ENCODE measurements at regions not wholly inside any gene's neighbourhood (a gene's known extent, or its start where the extent isn't known, plus 50 kb on each side); places are given as distances from the start of the nearest gene placed in this dataset.

DNA sequence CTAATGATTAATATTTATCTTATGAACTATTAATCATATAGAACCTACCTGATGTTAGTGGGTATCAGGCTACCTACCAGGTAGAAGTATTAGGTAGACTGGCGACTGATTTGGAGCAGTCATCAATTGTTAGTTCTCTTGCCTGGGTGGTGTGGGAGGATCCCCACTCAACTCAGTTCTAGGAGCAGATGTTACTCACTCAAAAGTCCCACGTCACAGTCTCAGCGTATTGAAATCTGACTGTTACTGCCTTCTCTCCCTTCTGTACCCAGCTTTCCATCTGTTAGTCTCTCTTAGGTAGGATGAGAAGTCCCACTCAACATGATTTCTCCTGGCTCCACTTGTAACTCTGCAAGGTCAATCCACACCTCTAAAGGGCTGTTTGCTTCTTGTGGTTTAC lies 102.7 kb downstream of the OLFM4 start:
- no peak for TF ChIP-seq ZFX (IDR thresholded peaks at IDR 0.05)
- TF ChIP-seq, protein P1, sequence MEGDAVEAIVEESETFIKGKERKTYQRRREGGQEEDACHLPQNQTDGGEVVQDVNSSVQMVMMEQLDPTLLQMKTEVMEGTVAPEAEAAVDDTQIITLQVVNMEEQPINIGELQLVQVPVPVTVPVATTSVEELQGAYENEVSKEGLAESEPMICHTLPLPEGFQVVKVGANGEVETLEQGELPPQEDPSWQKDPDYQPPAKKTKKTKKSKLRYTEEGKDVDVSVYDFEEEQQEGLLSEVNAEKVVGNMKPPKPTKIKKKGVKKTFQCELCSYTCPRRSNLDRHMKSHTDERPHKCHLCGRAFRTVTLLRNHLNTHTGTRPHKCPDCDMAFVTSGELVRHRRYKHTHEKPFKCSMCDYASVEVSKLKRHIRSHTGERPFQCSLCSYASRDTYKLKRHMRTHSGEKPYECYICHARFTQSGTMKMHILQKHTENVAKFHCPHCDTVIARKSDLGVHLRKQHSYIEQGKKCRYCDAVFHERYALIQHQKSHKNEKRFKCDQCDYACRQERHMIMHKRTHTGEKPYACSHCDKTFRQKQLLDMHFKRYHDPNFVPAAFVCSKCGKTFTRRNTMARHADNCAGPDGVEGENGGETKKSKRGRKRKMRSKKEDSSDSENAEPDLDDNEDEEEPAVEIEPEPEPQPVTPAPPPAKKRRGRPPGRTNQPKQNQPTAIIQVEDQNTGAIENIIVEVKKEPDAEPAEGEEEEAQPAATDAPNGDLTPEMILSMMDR (conservative IDR thresholded peaks at IDR 0.05), result no peak
- no peak overlapping the region for H3K27ac ChIP-seq

DNA sequence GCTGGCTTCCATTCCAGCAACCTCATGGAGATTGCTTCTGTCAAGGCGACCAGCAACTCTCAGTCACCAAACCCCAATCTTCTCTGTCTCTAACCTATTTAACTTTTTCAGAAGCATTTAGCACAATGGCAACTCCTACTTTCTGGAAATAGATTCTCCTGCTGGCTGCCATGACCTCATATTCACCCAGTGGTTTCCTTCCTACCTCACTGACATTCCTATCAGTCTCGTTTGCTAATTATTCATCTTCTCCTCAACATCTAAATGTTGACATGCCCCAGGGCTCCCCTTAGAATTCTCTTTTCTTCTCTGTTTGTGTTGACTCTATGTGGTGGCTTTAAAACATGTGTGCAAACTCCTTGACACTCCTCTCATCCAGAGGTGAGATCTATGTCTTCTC lies 106.7 kb downstream of the OLFM4 start:
- TF ChIP-seq ZFX (IDR thresholded peaks at IDR 0.05), result no peak
- TF ChIP-seq, protein P1 (conservative IDR thresholded peaks at IDR 0.05), result no peak
- no peak overlapping the region for H3K27ac ChIP-seq

DNA sequence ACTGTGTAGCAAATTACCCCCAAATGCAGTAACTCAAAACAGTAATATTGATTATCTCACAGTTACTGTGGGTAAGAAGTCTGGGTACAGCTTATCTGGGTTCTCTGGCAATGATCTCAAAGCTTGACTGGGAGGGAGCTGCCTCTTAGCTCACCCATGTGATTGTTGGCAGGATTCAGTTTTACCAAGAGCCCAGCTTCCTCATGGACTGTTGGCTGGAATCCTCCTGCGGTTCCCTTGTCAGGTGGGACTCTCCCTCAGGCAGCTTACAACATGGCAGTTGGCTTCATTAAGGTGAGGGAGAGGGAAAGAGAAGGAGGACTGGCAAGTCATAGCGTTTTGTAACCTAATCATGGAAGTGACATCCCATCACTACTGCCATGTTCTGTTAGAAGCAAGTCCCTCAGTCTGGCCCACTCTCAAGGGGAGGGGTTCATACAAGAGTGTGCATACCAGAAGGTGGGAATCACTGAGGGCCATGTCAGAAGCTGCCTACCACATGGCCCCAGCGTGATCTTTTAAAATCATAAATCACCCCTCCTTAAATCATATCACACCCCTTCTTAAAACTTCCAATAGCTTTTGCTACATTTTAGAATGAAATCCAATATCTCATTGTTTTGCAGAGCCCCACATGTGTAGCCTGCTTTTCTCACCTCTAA lies 108.1 kb downstream of the OLFM4 start:
- TF ChIP-seq, protein P1 (conservative IDR thresholded peaks at IDR 0.05), result no peak
- TF ChIP-seq ZFX (IDR thresholded peaks at IDR 0.05), result no peak

DNA sequence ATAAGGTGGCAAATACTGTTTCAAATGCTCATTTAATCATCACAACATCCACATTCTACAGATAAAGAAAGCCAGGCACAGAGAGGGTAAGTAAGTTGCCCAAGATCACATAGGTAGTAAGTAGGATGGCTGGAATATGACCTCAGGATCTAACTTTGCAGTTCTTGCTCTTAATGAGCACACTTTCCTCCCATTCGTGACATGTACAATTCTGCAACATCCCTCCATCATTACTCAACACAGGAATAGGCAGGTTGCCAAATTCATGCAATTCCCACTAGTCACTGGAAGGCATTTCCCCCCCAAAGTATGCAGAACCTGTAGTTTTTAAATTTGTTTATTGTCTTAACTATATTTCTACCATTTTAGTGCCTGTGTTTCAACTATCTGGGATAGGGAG lies 109.2 kb downstream of the OLFM4 start:
- TF ChIP-seq, protein P1 (conservative IDR thresholded peaks at IDR 0.05), result no peak
- no peak for TF ChIP-seq ZFX (IDR thresholded peaks at IDR 0.05)
- H3K27ac ChIP-seq, result no peak overlapping the region

More for the DNA sequence above, 108.1 kb downstream of the OLFM4 start:
- no peak overlapping the region for H3K27ac ChIP-seq

DNA sequence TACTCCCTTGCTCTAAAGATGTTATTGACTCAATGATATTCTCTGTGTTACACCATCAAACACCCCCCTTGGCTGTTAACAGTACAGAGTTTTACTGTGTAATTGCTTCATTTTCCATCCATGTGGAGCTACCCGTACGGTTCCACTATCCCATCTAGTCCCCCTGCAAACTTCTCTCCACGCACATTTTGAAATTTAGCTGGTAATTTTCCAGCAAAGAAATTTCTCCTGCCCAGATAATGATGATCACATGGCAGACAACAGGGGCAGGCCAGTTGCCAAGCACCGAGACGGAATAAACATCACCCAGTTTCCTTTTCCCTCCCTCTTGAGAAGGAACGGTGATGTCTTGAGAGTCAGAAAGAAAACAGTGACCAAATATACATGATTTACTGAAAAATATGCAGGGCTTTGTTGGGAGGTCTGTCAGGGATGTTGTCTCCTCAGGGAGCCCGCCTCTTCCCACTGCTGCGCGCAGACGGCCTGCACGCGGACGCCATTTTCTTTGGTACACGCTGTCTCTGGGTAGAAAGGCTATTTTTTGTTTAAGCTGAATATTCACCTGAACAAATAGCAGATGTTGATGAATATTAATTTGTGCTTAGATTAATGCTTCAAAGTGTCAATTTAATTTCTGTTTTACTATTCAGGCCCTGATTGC lies 109.9 kb downstream of the OLFM4 start:
- H3K27ac ChIP-seq, result no peak overlapping the region
- TF ChIP-seq, protein P1 (conservative IDR thresholded peaks at IDR 0.05), result no peak
- no peak for TF ChIP-seq ZFX (IDR thresholded peaks at IDR 0.05)

DNA sequence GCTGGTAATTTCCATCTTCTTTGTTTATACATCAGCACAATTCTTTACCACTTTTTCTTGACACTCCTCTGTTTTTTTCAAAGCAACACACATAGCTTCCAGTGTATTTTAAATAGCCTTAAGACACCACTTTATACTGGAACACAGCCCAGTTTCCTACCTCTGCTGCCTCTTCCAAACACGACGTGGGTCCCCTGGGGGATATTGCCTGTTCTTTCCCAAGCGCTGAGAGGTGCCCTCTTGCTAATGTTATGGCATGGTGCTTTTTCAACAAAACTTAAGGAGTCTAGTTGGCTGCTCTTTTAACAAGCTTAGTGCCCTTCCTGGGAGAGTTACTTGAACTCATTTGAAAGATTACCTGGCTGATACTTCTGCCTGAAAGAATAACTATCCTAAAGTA lies 112.7 kb downstream of the OLFM4 start:
- H3K27ac ChIP-seq, result no peak overlapping the region
- TF ChIP-seq, protein P1 (conservative IDR thresholded peaks at IDR 0.05), result no peak
- no peak for TF ChIP-seq ZFX (IDR thresholded peaks at IDR 0.05)

DNA sequence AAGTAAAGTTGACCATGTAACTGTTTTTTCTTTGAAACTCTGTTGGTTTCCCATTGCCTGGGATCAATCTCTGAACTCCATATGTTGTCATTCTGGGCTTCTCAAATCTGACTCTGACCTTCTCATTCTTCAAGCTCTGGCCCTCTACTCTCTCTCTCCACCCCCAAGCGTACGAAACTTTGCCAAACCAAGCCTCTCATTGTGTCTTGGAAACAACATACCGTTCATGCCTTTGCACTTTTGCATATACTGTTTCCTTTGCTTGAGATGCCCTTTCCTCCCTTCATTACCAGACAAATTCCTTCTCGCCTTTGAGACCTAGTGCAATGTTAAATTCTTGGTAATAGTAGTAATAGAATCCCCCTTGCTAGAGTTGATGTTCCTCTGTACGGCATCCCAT lies 113.7 kb downstream of the OLFM4 start:
- no peak overlapping the region for H3K27ac ChIP-seq
- TF ChIP-seq, protein P1 (conservative IDR thresholded peaks at IDR 0.05), result no peak
- TF ChIP-seq ZFX (IDR thresholded peaks at IDR 0.05), result no peak
